GM18505 (cell line): ENCODE measurements at regions not wholly inside any gene's neighbourhood (a gene's known extent, or its start where the extent isn't known, plus 50 kb on each side); places are given as distances from the start of the nearest gene placed in this dataset.

Experiments
- ATAC-seq: cut with Tn5 transposase; IDR thresholded peaks from one replicate; pipeline ENCODE4 v1.9.1; 2021; ENCODE audit not compliant: unreplicated experiment
- POLR2A ChIP-seq: IDR thresholded peaks from 4 replicates; pipeline ENCODE4 v1.6.1; 2011; ENCODE audit warnings: borderline replicate concordance; ENCODE audit not compliant: insufficient read depth, insufficient read length; ENCODE audit errors: extremely low read depth

DNA sequence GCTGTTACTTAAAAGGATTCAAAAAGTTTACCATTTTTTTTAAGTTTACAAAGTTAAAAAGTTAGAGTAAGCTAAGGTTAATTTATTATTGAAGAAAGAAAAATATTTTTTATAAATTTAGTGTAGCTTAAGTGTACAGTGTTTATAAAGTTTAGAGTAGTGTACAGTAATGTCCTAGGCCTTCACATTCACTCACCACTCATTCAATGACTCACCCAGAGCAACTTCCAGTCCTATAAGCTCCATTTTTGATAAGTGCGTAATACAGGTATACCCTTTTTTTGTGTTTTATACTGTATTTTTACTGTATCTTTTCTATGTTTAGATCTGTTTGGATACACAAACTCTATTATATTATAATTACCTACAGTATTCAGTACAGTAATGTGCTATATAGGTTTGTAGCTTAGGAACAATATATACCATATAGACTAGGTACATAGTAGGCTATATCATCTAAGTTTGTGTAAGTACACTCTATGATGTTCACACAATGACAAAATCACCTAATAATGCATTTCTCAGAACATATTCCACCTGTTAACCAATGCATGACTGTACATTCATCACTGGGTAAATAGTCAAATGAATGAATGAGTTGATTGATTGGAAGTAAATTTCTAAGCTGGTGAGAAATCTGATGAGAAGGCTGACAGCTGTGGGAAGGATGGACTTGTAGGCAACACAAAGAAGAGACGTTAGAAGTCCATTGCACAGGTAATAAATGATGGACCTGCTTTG is 95.2 kb upstream of the CDIN1 start:
- TF ChIP-seq POLR2A = no peak
- ATAC-seq = no peak

DNA sequence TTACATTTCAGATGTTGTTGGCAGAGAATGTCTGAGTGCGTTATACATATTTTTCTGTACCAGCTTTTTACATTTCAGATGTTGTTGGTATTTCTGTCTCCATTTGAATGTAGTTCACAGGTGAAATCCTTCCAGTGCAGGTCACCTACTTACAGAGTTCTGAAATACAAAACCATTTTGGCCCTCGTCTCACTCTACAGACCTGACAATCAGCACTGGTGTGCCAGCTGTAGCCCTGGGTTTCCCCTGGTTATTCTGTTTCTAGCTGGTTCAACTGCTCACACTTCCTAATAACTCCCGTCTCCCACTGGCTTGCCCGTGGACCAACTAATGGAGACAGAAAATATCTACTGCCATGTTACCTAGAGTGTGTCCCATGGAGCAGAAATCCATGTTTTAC is 87.5 kb upstream of the CDIN1 start:
- no peak for ATAC-seq
- TF ChIP-seq POLR2A = no peak

DNA sequence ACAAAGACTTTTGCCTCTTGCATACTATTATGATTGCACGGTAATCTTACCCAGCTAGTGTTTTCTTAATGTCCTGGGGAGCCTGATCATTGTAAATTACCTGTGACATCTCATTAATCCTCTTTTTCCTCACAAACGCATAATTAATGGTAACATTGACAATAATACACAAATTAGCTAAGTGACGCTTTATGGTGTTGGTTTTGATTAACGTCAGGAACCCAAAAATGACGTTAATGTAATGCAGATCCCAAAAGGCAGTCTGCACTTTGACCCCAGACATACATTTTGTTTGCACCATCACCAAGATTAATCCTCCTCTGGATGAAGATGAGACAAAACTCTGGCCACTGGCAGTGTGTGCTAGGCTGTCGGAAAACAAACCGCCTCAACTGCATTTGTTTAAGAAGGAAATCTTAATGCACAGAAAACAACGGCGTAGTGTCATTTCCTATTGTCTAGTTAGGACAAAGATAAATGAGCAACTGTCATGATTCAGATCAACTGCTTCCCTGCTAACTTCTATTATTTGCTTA is 83.9 kb upstream of the CDIN1 start:
- no peak for TF ChIP-seq POLR2A
- ATAC-seq = no peak

DNA sequence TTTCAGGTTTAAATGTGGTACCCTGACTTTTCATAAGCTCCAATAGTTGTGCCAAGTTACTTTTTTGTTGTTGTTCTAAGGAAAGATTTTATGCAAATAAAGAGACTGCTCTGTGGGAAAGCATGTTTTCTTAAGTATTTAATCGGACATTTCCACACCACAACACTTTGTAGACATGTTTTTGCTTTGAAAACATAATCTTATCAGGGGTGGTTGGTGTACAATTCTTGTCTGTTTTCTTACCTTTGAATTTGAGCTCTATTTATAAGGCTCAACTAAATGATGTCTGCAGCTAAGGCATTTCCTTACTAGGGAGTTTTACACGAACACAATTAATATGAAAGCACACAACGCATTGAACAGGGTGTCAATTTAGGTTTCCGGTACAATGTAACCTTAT is 81.5 kb upstream of the CDIN1 start:
- no peak for ATAC-seq

DNA sequence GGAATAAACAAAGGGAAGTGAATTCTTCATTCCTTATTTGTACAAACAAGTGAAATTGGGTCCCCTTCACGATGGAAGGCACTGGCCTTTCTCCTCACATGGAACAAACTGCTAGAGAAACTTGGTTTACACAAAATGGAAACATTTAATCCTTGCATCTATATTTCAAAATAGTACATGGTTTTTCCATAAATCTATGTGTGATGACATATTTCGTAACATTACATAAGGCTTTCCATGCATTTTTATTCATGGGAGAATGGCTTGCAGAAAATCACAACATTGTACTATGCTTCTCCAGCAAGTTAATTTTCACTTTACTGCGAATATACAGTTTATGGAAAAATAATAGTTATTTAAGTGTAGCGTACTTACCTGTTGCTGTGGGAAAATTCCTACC is 81.0 kb upstream of the CDIN1 start:
- ATAC-seq = no peak
- TF ChIP-seq POLR2A = no peak

More for the DNA sequence above, 81.5 kb upstream of the CDIN1 start:
- TF ChIP-seq POLR2A = no peak

DNA sequence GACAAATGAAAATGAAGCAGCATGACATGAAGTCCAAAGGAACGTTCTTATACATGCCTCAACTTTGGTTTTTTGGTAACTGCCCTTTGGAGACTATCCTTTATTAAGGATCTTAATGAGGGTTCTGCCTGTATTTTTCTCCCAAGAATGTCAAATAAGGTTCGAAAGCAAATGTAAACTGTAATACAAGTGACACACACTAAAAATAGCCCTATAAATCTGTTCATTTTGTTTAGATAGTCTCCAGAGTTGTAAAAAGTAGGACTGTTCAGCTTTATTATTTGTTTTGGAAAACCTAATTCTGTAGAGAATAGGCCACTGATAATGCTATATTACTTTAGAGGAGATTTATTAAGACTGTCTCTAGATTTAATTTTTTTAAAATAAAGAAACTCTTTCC is 80.5 kb upstream of the CDIN1 start:
- TF ChIP-seq POLR2A = no peak
- ATAC-seq = no peak

DNA sequence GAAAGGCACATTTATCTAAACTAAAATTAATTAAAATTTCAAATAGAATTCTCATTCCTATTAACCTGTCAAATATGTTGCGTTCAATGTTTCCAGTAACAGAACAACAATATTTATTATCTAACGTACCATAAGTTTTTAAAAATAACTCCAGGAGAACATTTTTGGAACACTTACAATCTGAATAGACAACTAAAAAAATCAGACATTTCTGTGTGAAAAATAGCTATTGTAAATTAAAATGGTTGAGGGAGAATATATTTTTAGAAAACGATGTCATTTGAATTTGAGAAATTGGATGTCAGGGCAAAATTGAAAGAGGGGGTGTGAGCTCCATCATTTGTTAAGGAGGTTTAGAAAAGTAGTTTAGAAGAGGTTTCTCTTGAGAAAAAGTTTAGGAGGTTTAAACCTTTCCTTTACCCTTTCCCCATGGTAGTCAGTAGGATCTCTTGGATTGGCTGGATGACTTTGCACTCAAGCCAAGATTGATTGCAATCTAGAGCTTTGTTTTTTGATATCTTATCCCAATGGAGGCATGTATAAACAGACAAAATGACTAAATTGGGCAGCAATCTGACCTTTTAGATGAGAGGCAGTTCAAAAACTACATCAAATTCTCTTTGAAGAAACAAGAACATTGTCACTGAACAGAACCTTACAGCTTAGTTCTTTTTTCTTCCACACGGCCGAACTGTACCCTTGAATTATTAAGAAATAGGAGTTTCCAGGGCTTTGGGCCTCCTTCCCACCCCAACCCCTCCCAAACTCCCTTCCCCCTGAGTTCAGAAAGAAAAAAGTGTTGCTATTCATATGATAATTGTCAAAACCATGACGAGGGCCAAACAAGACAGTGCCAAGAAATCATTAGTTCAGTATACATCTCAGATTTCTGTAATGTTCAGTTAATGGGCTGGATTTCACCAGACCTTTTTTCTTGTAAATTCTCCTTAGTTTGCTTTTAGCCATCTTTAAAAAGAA is 79.7 kb upstream of the CDIN1 start:
- TF ChIP-seq POLR2A = no peak
- ATAC-seq = no peak

DNA sequence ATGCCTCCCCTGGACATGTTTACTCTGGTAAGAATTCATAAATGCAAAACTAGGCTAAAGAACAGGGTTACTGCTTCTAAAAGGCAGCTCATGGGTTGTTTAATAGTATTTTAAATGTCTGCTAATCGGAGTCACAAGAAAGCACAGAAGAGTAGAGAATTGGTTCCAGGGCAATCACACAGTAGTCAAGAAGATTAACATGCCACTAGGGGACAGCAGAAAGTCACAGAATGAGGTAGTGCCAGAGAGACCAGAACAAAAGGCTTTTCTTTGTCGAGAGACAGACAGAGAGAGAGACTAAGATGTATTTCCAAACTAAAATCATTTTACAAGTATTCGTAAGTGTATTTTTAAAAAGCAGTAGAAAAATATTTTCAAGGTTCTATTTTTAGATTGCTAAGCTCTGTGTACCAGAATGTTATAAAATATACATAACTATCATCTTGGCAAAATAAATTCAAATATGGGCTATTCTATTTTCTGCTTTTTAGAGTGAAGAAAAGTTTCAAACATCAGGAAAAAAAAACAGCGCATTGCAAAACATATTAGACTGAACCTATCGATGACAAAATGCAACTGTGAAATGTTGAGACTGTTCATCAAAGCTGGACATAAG is 78.3 kb upstream of the CDIN1 start:
- ATAC-seq = no peak
- TF ChIP-seq POLR2A = no peak

DNA sequence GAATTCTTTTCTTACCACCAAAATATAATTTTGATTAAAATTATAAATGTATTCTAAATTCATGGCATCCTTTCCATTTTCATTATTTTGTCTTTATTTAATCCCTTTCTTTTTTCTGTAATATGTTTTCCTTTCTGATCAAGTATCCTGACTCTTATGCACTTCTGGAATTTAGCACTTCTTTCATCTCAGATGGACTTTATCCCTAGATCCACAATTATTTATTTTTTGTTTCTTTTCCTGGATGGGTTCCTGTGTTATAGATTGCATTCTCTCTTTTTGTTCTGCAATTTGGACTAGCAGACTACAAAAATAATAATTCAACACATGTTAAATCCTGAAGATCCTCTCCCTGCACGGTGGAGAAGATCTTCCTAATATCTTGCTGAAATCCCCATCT is 76.9 kb upstream of the CDIN1 start:
- ATAC-seq = no peak
- no peak for TF ChIP-seq POLR2A

DNA sequence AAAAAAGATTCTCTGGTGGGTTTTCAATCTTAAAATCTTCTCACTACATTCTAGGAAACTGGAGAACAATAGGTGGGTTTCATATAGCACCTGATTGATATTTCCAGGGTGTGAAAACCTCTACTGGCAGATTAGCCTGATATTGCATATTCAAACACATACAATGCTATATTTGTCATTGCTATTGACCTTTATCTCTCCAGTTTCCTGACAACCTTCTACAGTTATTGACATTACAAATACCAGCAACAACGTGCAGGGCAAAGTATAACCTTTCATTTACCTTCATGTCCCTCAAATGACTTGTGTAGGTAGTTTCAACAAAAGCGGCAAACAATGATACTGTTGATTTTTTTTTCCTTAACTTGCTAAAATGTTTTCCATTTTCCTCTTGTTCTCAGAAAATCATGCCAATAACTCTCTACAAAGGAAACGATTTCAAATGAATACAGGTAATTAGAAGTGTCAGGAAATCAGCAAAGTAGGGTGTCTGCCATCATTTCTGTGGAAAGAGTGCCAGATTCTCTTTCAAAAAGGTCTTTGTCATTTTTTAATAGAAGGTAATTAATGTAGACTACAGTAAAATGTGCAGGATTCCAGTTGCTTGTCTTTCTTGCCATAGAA is 72.6 kb upstream of the CDIN1 start:
- TF ChIP-seq POLR2A = no peak
- ATAC-seq = no peak

DNA sequence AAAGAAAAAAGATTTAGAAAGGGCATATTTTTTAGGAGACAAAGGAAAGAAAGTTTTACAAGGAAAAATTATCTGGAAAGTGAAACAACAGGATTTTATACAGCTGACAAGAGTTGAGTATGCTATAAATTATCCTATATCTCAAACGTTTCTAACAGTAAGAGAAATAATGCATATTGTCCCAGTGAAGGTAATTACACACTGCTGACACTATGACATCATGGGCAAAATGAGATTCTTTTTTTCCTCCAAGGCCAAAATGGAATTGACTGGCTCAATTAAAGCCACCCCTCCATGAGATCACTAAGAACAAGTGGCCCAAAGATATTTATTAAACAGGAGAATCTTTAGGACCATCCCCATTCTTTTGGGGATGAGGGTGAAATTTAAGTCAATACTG is 72.0 kb upstream of the CDIN1 start:
- TF ChIP-seq POLR2A = no peak
- no peak for ATAC-seq

DNA sequence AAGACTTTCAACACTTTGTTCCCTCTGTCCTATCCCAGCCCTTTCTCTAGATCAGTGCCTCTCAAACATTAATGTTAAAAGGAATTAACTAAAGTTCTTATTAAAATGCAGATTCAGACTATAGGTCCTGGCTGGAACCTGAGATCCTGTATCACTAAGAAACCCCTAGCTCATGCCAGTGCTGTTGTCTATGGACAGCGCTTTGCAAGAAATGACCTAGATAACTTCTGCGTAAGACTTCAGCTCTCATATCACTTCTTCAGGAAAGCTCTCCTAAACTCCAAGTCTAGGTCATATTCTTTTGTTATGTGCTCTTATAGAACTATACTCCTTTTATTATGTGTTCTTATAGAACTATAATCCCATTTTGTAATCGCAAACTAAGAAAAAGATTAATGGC is 67.8 kb upstream of the CDIN1 start:
- TF ChIP-seq POLR2A = no peak
- ATAC-seq = no peak

DNA sequence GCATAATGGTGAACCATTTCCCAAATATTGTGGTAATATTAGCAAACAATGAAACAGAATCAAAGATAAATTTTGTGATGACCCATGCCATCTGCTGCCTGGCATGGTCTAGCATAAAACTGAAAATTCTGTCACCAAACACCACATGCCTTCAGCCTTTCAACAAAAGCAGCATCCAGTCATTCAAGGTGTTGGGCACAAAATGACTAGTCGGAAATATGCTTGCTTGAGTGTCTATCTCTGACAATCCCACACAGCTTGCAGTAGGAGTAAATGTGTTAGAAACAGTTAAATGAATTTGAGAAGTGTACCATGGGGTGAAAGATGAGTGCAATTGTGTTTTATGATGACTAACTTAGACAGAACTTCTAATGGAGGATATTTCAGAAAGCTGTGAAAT is 61.7 kb upstream of the CDIN1 start:
- no peak for ATAC-seq
- TF ChIP-seq POLR2A = no peak

DNA sequence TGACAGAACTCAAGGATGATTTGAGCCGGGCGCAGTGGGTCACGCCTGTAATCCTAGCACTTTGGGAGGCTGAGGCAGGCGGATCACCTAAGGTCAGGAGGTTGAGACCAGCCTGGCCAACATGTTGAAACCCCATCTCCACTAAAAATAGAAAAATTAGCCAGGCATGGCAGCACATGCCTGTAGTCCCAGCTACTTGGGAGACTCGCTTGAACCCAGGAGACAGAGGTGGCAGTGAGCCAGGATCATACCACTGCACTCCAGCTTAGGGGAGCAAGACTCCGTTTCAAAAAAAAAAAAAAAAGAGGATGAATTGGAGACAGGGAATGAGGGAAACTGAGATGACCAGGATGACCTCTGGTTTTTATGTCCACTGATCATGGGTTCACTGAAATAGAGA is 60.4 kb upstream of the CDIN1 start:
- ATAC-seq = no peak
- TF ChIP-seq POLR2A = no peak

DNA sequence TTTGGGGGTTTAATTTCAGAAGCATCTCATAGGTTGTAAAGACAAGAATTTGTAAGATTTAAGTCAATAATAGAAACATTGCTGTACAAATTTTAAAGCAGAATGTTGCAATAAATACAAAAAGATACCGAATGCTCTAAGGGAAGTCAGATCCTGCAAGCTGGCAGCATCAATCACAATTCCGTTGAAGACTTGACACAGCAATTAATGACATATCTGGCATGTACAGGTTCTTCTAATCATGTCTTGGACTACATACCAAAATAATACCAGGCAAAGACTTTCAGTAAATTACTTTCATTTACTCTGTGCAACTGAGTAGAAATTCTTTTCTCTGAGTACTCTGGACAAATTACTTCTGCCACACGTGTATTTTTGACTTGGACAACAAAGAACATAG is 54.0 kb upstream of the CDIN1 start:
- ATAC-seq = no peak
- no peak for TF ChIP-seq POLR2A
